SU-DHL-6 (cell line): ENCODE measurements at regions not wholly inside any gene's neighbourhood (a gene's known extent, or its start where the extent isn't known, plus 50 kb on each side); places are given as distances from the start of the nearest gene placed in this dataset.

ENCODE experiments used
- H2AFZ ChIP-seq: fragments of 200-600 bp; sonication (generic); 2 replicates; pipeline ENCODE4 v1.6.1; 2014; ENCODE audit warnings: low read depth, mild to moderate bottlenecking, moderate library complexity, mixed read lengths, antibody characterized with exemption, low read length; ENCODE audit not compliant: severe bottlenecking
- H3F3A ChIP-seq: fragments of 200-600 bp; shearing (Covaris generic); 2 replicates; pipeline ENCODE4 v1.6.0; 2016; ENCODE audit warnings: antibody characterized with exemption, mild to moderate bottlenecking; ENCODE audit not compliant: insufficient read depth
- H3K27ac ChIP-seq: fragments of 200-600 bp; sonication (generic); 2 replicates; pipeline ENCODE4 v1.5.1; 2016; ENCODE audit warnings: low read depth, mild to moderate bottlenecking, low read length, moderate library complexity, mixed read lengths
- H3K27me3 ChIP-seq: fragments of 200-600 bp; sonication (generic), shearing (Covaris generic); 2 replicates; pipeline ENCODE4 v1.6.0; 2014; ENCODE audit warnings: mild to moderate bottlenecking, low read length
- H3K36me3 ChIP-seq: fragments of 200-600 bp; sonication (generic); 2 replicates; pipeline ENCODE4 v1.6.1; 2014; ENCODE audit warnings: mild to moderate bottlenecking, low read length, mixed read lengths
- H3K4me2 ChIP-seq: fragments of 300-600, 200-600 bp; shearing (Covaris generic), sonication (generic); 2 replicates; pipeline ENCODE4 v1.6.0; 2014; ENCODE audit warnings: low read length, low read depth, mild to moderate bottlenecking; ENCODE audit not compliant: poor library complexity, severe bottlenecking
- H3K4me3 ChIP-seq: fragments of 200-600 bp; sonication (generic); 2 replicates; pipeline ENCODE4 v1.5.1; 2014; ENCODE audit warnings: antibody characterized with exemption, low read length, mild to moderate bottlenecking, mixed read lengths; ENCODE audit not compliant: insufficient read depth, poor library complexity, severe bottlenecking
- H3K79me2 ChIP-seq: fragments of 200-600 bp; sonication (generic); 2 replicates; pipeline ENCODE4 v1.6.1; 2014; ENCODE audit warnings: mild to moderate bottlenecking, low read length, moderate library complexity; ENCODE audit not compliant: insufficient read depth
- H3K9ac ChIP-seq: fragments of 200-600 bp; sonication (generic); 2 replicates; pipeline ENCODE4 v1.7.0; 2014; ENCODE audit warnings: mild to moderate bottlenecking, low read length
- H3K9me2 ChIP-seq: fragments of 200-600 bp; sonication (generic); replicated peaks from 2 replicates; pipeline ENCODE4 v1.6.1; 2014; ENCODE audit warnings: low read length; ENCODE audit not compliant: insufficient read depth
- H3K9me3 ChIP-seq: fragments of 200-600 bp; sonication (generic); 2 replicates; pipeline ENCODE4 v1.6.1; 2014; ENCODE audit warnings: low read length, mixed read lengths; ENCODE audit not compliant: insufficient read depth
- H4K20me1 ChIP-seq: fragments of 200-600 bp; sonication (generic); 2 replicates; pipeline ENCODE4 v1.6.1; 2014; ENCODE audit warnings: low read depth, mild to moderate bottlenecking, antibody characterized with exemption, low read length, moderate library complexity, mixed read lengths
- EZH2phosphoT487 ChIP-seq: fragments of 200-600 bp; sonication (generic), shearing (Covaris generic); conservative IDR thresholded peaks from 2 replicates; pipeline ENCODE4 v1.6.1; 2018; ENCODE audit warnings: mild to moderate bottlenecking, antibody characterized with exemption, low read length, moderate library complexity, mixed read lengths
- TF ChIP-seq, protein P1 (sequence below): fragments of 200-600 bp; sonication (generic); IDR thresholded peaks from one replicate; pipeline ENCODE4 v1.5.1; 2017; ENCODE audit warnings: antibody characterized with exemption, mild to moderate bottlenecking, low read length, moderate library complexity; ENCODE audit not compliant: insufficient read depth, poor library complexity, severe bottlenecking

DNA sequence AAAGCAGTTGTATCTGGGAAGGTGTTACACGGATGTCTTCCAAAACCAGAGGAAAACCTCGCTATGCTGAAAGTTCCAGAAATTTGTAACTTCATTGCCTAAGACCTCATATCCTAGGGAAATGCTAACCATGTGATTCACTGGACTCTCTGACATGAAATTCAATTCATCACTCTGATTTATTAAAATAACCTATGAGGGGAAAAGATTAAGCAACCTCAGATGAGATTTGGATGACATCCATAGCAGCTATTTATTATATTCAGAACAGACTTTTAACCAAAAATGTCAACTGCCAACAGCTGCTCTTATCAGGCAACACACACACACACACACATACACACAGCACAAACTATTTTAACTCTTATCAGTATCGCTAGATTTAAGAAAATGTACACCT is 1006.4 kb upstream of the CTNND2 start:
- H3F3A ChIP-seq, result no peaks in the 10 kb centered on the region
- no peaks in the 10 kb centered on the region for H3K9me2 ChIP-seq
- H3K9me3 ChIP-seq, result no peaks in the 10 kb centered on the region
- no peaks in the 10 kb centered on the region for H4K20me1 ChIP-seq
- TF ChIP-seq EZH2phosphoT487, result no peak
- TF ChIP-seq, protein P1, sequence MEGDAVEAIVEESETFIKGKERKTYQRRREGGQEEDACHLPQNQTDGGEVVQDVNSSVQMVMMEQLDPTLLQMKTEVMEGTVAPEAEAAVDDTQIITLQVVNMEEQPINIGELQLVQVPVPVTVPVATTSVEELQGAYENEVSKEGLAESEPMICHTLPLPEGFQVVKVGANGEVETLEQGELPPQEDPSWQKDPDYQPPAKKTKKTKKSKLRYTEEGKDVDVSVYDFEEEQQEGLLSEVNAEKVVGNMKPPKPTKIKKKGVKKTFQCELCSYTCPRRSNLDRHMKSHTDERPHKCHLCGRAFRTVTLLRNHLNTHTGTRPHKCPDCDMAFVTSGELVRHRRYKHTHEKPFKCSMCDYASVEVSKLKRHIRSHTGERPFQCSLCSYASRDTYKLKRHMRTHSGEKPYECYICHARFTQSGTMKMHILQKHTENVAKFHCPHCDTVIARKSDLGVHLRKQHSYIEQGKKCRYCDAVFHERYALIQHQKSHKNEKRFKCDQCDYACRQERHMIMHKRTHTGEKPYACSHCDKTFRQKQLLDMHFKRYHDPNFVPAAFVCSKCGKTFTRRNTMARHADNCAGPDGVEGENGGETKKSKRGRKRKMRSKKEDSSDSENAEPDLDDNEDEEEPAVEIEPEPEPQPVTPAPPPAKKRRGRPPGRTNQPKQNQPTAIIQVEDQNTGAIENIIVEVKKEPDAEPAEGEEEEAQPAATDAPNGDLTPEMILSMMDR, result no peak
- H3K9ac ChIP-seq, result no peak overlapping the region
- H3K27ac ChIP-seq, result no peak overlapping the region
- no peak overlapping the region for H2AFZ ChIP-seq
- no peaks in the 10 kb centered on the region for H3K79me2 ChIP-seq
- no peak overlapping the region for H3K4me2 ChIP-seq
- no peak overlapping the region for H3K4me3 ChIP-seq
- no peaks in the 10 kb centered on the region for H3K27me3 ChIP-seq
- no peaks in the 10 kb centered on the region for H3K36me3 ChIP-seq

DNA sequence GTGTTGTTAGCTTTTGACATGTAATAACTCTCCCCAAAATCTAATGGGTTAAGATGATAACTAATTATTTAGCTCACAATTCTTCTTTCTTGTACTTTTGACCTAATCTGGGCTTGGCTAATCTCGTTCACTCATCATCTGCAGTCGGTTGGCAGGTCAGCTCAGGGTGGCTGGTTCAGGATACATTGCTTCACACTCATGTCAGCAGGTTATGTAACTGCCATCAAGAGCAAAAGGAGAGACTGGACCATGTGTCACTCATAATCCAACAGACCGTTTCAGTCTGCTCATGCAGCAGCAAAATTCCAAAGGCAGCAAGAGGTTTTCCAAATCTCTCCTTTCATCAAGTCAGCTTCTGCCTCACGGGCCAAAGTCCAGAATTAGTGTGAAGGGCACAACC is 998.4 kb upstream of the CTNND2 start:
- no peak overlapping the region for H3K4me2 ChIP-seq
- H2AFZ ChIP-seq, result no peak overlapping the region
- H3K79me2 ChIP-seq, result no peaks in the 10 kb centered on the region
- no peak overlapping the region for H3K9ac ChIP-seq
- no peaks in the 10 kb centered on the region for H3K9me2 ChIP-seq
- no peaks in the 10 kb centered on the region for H3K27me3 ChIP-seq
- no peaks in the 10 kb centered on the region for H3K36me3 ChIP-seq
- TF ChIP-seq, protein P1, result no peak
- no peak for TF ChIP-seq EZH2phosphoT487
- no peak overlapping the region for H3K27ac ChIP-seq
- no peak overlapping the region for H3K4me3 ChIP-seq
- no peaks in the 10 kb centered on the region for H4K20me1 ChIP-seq
- no peaks in the 10 kb centered on the region for H3F3A ChIP-seq
- no peaks in the 10 kb centered on the region for H3K9me3 ChIP-seq

DNA sequence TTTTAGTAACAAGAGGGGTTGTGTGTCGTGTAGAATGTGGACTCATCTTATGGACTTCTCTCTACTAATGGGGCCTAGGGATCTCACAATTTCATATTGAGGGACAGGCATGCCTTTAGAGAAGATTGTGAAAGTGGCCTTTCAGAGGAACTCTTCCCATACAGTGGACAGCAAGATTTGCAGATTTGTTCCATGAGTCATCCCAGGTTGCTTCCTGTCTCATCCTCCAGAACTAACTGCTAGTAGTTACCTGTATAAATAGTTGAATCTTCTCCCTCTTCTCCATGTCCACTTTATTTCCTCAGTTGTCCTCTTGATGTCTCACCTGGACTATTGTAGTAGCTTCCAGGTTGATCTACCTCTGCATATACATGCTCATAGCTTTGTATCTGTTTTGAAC is 997.5 kb upstream of the CTNND2 start:
- Histone ChIP-seq H3K79me2 (no peaks in the 10 kb centered on the region), H3K4me3 (no peak overlapping the region), H2AFZ (no peak overlapping the region), H3K36me3 (no peaks in the 10 kb centered on the region), H3K27ac (no peak overlapping the region), H3K4me2 (no peak overlapping the region), H3K9ac (no peak overlapping the region), H3F3A (no peaks in the 10 kb centered on the region), H3K27me3 (no peaks in the 10 kb centered on the region), H3K9me2 (no peaks in the 10 kb centered on the region), H4K20me1 (no peaks in the 10 kb centered on the region), H3K9me3 (no peaks in the 10 kb centered on the region)
- TF ChIP-seq EZH2phosphoT487, result no peak
- TF ChIP-seq, protein P1, result no peak

DNA sequence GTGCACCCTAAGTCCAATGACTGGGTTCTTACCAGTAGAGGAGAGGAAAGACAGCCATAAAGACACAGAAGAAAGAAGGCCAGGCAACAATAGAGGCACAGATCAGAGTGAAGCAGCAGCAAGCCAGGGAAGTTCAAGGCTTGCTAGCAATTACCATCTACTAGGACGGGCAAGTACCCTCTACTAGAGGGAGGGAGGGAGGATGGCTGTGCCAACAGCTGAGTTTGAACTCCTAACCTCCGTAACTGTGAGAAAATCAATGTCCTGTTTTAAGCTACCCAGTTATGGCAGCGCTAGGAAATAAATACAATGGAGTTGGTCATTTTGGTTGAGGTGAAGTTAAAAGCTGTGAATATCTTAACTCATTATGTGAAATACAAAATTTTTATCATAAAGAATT is 991.8 kb upstream of the CTNND2 start:
- no peak overlapping the region for H3K4me2 ChIP-seq
- no peaks in the 10 kb centered on the region for H3K9me2 ChIP-seq
- no peaks in the 10 kb centered on the region for H3K36me3 ChIP-seq
- no peaks in the 10 kb centered on the region for H4K20me1 ChIP-seq
- H3K9me3 ChIP-seq, result no peaks in the 10 kb centered on the region
- no peaks in the 10 kb centered on the region for H3F3A ChIP-seq
- H2AFZ ChIP-seq, result no peak overlapping the region
- no peak overlapping the region for H3K4me3 ChIP-seq
- no peak overlapping the region for H3K9ac ChIP-seq
- H3K27me3 ChIP-seq, result no peaks in the 10 kb centered on the region
- TF ChIP-seq EZH2phosphoT487, result no peak
- H3K79me2 ChIP-seq, result no peaks in the 10 kb centered on the region
- H3K27ac ChIP-seq, result no peak overlapping the region
